B cell (primary cell): ENCODE measurements at regions not wholly inside any gene's neighbourhood (a gene's known extent, or its start where the extent isn't known, plus 50 kb on each side); places are given as distances from the start of the nearest gene placed in this dataset.
A peak's percentile ranks its signal among the peaks of the same experiment; 100 is the strongest.

Experiments used
- ATAC-seq: fragments of 200-7000 bp; cut with Tn5 transposase; one replicate; pipeline ENCODE4 v1.10.0; 2021; ENCODE audit warnings: low read depth, mild to moderate bottlenecking, moderate number of reproducible peaks, moderate library complexity
- CTCF ChIA-PET: fragments of 350-600 bp; sonication (Branson Sonifier 250); formaldehyde crosslinking; loops from one replicate; lab custom pipeline; 2021; ENCODE audit warnings: antibody characterized with exemption, inconsistent platforms; lab: Charles Lee
- POLR2A ChIA-PET: fragments of 350-600 bp; sonication (Branson Sonifier 250); formaldehyde crosslinking; loops from one replicate; lab custom pipeline; 2021; ENCODE audit warnings: antibody characterized with exemption; lab: Charles Lee
- DNase-seq: peaks from one replicate; pipeline ENCODE4 v3.0.0; 2013
- H2AFZ ChIP-seq: 2 replicates; pipeline ENCODE4 v1.6.1; 2012; ENCODE audit warnings: mild to moderate bottlenecking, low read depth, low read length; ENCODE audit not compliant: insufficient read depth, poor library complexity, severe bottlenecking
- H3K27ac ChIP-seq, 2 donors: 1 replicate in 1 of 2; 2 replicates in 1 of 2; pipeline ENCODE4 v1.5.1; 2012 to 2013; ENCODE audit warnings: low read length in 2 of 2, mild to moderate bottlenecking in 2 of 2, moderate library complexity in 1 of 2
- H3K27me3 ChIP-seq, 4 experiments: fragments of 200-600 bp in 1 of 4; sonication (generic) in 1 of 4; replicated peaks in 1 of 4; 1 replicate in 2 of 4; 2 replicates in 2 of 4; pipeline versions ENCODE4 v1.6.1 to v1.7.0; 2013 to 2016; ENCODE audit warnings: low read length in 3 of 4, mild to moderate bottlenecking in 2 of 4, mixed read lengths in 1 of 4, moderate library complexity in 1 of 4; ENCODE audit not compliant: insufficient read depth in 4 of 4, control insufficient read depth in 3 of 4; ENCODE audit errors: control extremely low read depth in 1 of 4
- H3K36me3 ChIP-seq, 2 experiments: replicated peaks in 1 of 2; 1 replicate in 1 of 2; 2 replicates in 1 of 2; pipeline versions ENCODE4 v1.6.1 to v1.7.1; 2013; ENCODE audit warnings: low read length in 1 of 2; ENCODE audit not compliant: insufficient read depth in 2 of 2, control insufficient read depth in 1 of 2; ENCODE audit errors: control extremely low read depth in 1 of 2, extremely low read depth in 1 of 2
- H3K4me1 ChIP-seq, 2 donors: fragments of 200-600 bp in 1 of 2; sonication (generic) in 1 of 2; 1 replicate in 1 of 2; 2 replicates in 1 of 2; pipeline versions ENCODE4 v1.5.1 to v1.6.1; 2013 to 2017; ENCODE audit warnings: low read length in 2 of 2; ENCODE audit not compliant: control insufficient read depth in 2 of 2, insufficient read depth in 2 of 2
- H3K4me2 ChIP-seq: replicated peaks from 2 replicates; pipeline ENCODE3; 2012; ENCODE audit warnings: mild to moderate bottlenecking, low read depth, low read length; ENCODE audit not compliant: poor library complexity, severe bottlenecking
- H3K4me3 ChIP-seq, 5 experiments: fragments of 200-600 bp in 1 of 5; sonication (generic) in 1 of 5; 1 replicate in 3 of 5; 2 replicates in 2 of 5; pipeline versions ENCODE4 v1.5.1 to v1.7.0; 2011 to 2016; ENCODE audit warnings: low read length in 4 of 5, mild to moderate bottlenecking in 4 of 5, low read depth in 2 of 5, control low read depth in 1 of 5, moderate library complexity in 1 of 5; ENCODE audit not compliant: insufficient read depth in 1 of 5; ENCODE audit errors: control extremely low read depth in 1 of 5, extremely low read depth in 1 of 5
- H3K79me2 ChIP-seq: fragments of 200-600 bp; sonication (generic); one replicate; pipeline ENCODE4 v1.6.0; 2016; ENCODE audit warnings: low read length; ENCODE audit not compliant: control insufficient read depth, insufficient read depth
- H3K9ac ChIP-seq: fragments of 200-600 bp; sonication (generic); 2 replicates; pipeline ENCODE4 v1.6.1; 2017; ENCODE audit warnings: mild to moderate bottlenecking, low read length, moderate library complexity
- H3K9me3 ChIP-seq, 3 donors: one replicate each; pipeline versions ENCODE4 v1.6.1 to v1.7.1; 2013; ENCODE audit warnings: low read length in 2 of 3; ENCODE audit not compliant: control insufficient read depth in 2 of 3, insufficient read depth in 1 of 3; ENCODE audit errors: control extremely low read depth in 1 of 3
- H4K20me1 ChIP-seq: 2 replicates; pipeline ENCODE4 v1.6.0; 2012; ENCODE audit warnings: mild to moderate bottlenecking, low read length; ENCODE audit not compliant: insufficient read depth, control insufficient read depth, poor library complexity, severe bottlenecking
- H3K27ac Mint-ChIP-seq: one replicate; pipeline ENCODE4 v1.8.0; 2021; ENCODE audit warnings: mixed read lengths
- H3K27me3 Mint-ChIP-seq: one replicate; pipeline ENCODE4 v1.8.0; 2021; ENCODE audit warnings: mixed read lengths
- H3K4me1 Mint-ChIP-seq: one replicate; pipeline ENCODE4 v1.8.0; 2021; ENCODE audit warnings: mixed read lengths
- H3K4me3 Mint-ChIP-seq: one replicate; pipeline ENCODE4 v1.8.0; 2021; ENCODE audit warnings: mixed read lengths
- H3K9me3 Mint-ChIP-seq: one replicate; pipeline ENCODE4 v1.8.0; 2022; ENCODE audit warnings: mixed read lengths; ENCODE audit not compliant: insufficient read depth
- CTCF ChIP-seq: fragments of 200-600 bp; IDR thresholded peaks from one replicate; pipeline ENCODE4 v1.8.0; 2022; ENCODE audit warnings: antibody characterized with exemption, mild to moderate bottlenecking
- EZH2 ChIP-seq: IDR thresholded peaks from 2 replicates; pipeline ENCODE4 v1.6.1; 2012; ENCODE audit warnings: borderline replicate concordance, low read depth, mild to moderate bottlenecking, moderate library complexity, low read length; ENCODE audit not compliant: insufficient read depth, poor library complexity, severe bottlenecking
- WGBS: methylation state at CpG from one replicate; pipeline ENCODE4 v1.1.5; 2013; ENCODE audit warnings: missing lambda C conversion rate; ENCODE audit not compliant: insufficient coverage; 5-methylcytosine and 5-hydroxymethylcytosine counted together
- intact Hi-C: fragments of 100-400 bp; cut with micrococcal nuclease; formaldehyde crosslinking; loops from one replicate; pipeline ENCODE4 v1.10.0; 2022

DNA sequence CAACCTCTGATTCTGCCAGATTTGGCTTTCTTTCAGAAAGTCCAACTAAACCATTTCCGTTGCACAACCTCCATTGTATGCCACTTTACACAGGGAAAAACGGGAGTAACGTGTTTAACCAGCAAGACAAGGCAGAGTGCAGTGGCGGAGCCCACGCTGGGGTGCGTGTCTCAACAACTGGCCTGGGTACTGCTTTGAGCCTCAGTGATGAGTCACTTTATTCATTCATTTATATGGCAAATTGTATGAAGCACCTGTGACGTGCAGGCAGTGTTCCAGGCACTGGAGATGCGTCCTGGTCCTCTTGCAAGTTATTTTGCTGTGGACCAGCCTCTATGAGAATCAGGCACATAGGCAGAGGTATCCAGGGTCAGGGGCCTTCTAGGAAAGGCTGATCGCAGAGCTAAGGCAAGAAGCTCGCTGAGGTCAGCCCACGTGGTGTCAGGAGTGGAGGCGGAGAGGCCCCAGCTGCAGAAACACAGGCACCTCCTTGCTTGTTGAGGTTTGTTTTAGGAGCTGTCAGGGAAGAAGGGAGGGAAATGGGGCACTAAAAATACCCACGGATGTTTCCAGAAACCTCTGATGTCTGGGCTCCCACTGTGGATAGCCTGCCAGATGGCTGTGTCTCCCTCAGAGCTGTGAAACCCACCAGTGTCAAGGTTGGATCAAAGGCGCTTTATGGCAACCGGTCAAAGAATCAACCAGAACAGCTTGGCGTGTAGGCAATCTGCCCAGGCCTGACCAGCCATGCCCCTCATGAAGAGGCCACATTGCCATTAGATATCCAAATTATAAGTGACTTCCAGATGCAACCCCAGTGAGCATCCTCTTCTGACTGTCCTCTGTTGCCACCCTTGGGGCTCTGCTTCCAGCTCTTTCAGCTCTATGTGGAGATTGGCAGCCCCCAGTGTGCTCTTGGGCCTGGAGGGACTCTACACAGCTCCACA, 157.2 kb downstream of the CD83 start:
- no peaks in the 10 kb centered on the region for H3K36me3 ChIP-seq
- peaks cover 18% of the 10 kb centered on the region for H3K79me2 ChIP-seq
- H2AFZ ChIP-seq: peak overlapping the region; percentile 68
- DNase-seq (no peak), ATAC-seq (no peak)
- POLR2A ChIA-PET: interaction anchor here (0.5 to 0.7 kb wide), 2 partner anchors 37 to 299 kb away, joined by 3 to 12 read pairs; no protein-coding TSS in a partner anchor
- no peaks in the 10 kb centered on the region for H4K20me1 ChIP-seq
- Mint-ChIP-seq H3K4me1 (peaks cover 91% of the 10 kb centered on the region), H3K4me3 (peak overlapping the region; percentile 58), H3K27ac (peak overlapping the region; percentile 92), H3K9me3 (no peaks in the 10 kb centered on the region), H3K27me3 (no peaks in the 10 kb centered on the region)
- H3K4me3 ChIP-seq: no peak overlapping the region
- H3K4me2 ChIP-seq: peak overlapping the region; percentile 73
- H3K9ac ChIP-seq: no peak overlapping the region
- TF ChIP-seq EZH2 (no peak), CTCF (no peak)
- peak overlapping the region; percentile 97 to 99 for H3K27ac ChIP-seq
- H3K4me1 ChIP-seq: peaks cover 81 to 93% of the 10 kb centered on the region in 2 donors
- CTCF ChIA-PET: interaction anchor here (0.8 to 1.4 kb wide), 2 partner anchors 9 to 63 kb away, joined by 3 to 4 read pairs; no protein-coding TSS in a partner anchor
- peaks cover 0 to 12% (median 5%) of the 10 kb centered on the region in 3 donors for H3K9me3 ChIP-seq
- intact Hi-C loops: loop anchor here (5.0 kb wide), 1 partner anchor 63 kb away; no protein-coding TSS in a partner anchor
- H3K27me3 ChIP-seq: no peaks in the 10 kb centered on the region
- WGBS: 77% methylated on average over 16 of the region's 16 CpGs

GRCh38 chr6:14275493-14275851, 157.9 kb downstream of the CD83 start:
- ChIA-PET CTCF (interaction anchor here (0.8 to 2.2 kb wide), 4 partner anchors 9 to 64 kb away, joined by 3 to 6 read pairs (median 4); no protein-coding TSS in a partner anchor), POLR2A (interaction anchor here (0.6 to 0.7 kb wide), 2 partner anchors 117 to 298 kb away, joined by 3 to 6 read pairs; no protein-coding TSS in a partner anchor)
- no peak for DNase-seq
- no peak overlapping the region for H3K4me3 ChIP-seq
- peaks cover 1% of the 10 kb centered on the region for H3K9me3 Mint-ChIP-seq
- no peaks in the 10 kb centered on the region for H3K27me3 Mint-ChIP-seq
- H3K27ac Mint-ChIP-seq: peak overlapping the region; percentile 92
- H2AFZ ChIP-seq: peak overlapping the region; percentile 68
- ATAC-seq: no peak
- no peak overlapping the region for H3K9ac ChIP-seq
- H3K79me2 ChIP-seq: peaks cover 18% of the 10 kb centered on the region
- 41% methylated on average over 9 of the region's 9 CpGs for WGBS
- peaks cover 0 to 18% (median 10%) of the 10 kb centered on the region in 3 donors for H3K9me3 ChIP-seq
- peaks cover 87% of the 10 kb centered on the region for H3K4me1 Mint-ChIP-seq
- peak overlapping the region; percentile 58 for H3K4me3 Mint-ChIP-seq
- intact Hi-C loops: loop anchor here (5.0 kb wide), 1 partner anchor 63 kb away; no protein-coding TSS in a partner anchor
- H4K20me1 ChIP-seq: no peaks in the 10 kb centered on the region
- no peak for TF ChIP-seq CTCF
- TF ChIP-seq EZH2: no peak
- no peaks in the 10 kb centered on the region for H3K27me3 ChIP-seq
- H3K27ac ChIP-seq: peak overlapping the region; percentile 97 to 99
- H3K4me1 ChIP-seq: peaks cover 75 to 92% of the 10 kb centered on the region in 2 donors
- H3K36me3 ChIP-seq: no peaks in the 10 kb centered on the region
- H3K4me2 ChIP-seq: peak overlapping the region; percentile 73
